Lung (tissue), 11 donors: ENCODE measurements at regions not wholly inside any gene's neighbourhood (a gene's known extent, or its start where the extent isn't known, plus 50 kb on each side); places are given as distances from the start of the nearest gene placed in this dataset.

Source experiments
- ATAC-seq: fragments of 200-7000 bp; cut with Tn5 transposase; one replicate; pipeline ENCODE4 v1.9.1; 2020; ENCODE audit warnings: moderate number of reproducible peaks; ENCODE audit not compliant: insufficient read depth, low FRiP score
- DNase-seq, 3 donors: peaks; one replicate each; pipeline ENCODE4 v3.0.0-alpha.2; 2013 to 2017
- H3K27ac ChIP-seq, 2 donors: one replicate each; pipeline ENCODE4 v1.5.1; 2013; ENCODE audit warnings: mild to moderate bottlenecking in 2 of 2, moderate library complexity in 2 of 2, control low read depth in 1 of 2, inconsistent platforms in 1 of 2, low read depth in 1 of 2, low read length in 1 of 2
- H3K27me3 ChIP-seq, 3 donors: one replicate each; pipeline ENCODE4 v1.5.1; 2013; ENCODE audit warnings: low read length in 2 of 3; ENCODE audit not compliant: control insufficient read depth in 3 of 3, insufficient read depth in 3 of 3
- H3K36me3 ChIP-seq, 4 donors: one replicate each; pipeline ENCODE4 v1.5.1; 2013; ENCODE audit warnings: low read length in 4 of 4, mild to moderate bottlenecking in 1 of 4, moderate library complexity in 1 of 4; ENCODE audit not compliant: control insufficient read depth in 4 of 4, insufficient read depth in 4 of 4
- H3K4me1 ChIP-seq, 5 donors: one replicate each; pipeline ENCODE4 v1.5.1; 2013; ENCODE audit warnings: low read length in 5 of 5, mild to moderate bottlenecking in 2 of 5, moderate library complexity in 1 of 5; ENCODE audit not compliant: control insufficient read depth in 5 of 5, insufficient read depth in 5 of 5
- H3K4me3 ChIP-seq: one replicate; pipeline ENCODE4 v1.5.1; 2013; ENCODE audit warnings: mild to moderate bottlenecking, control low read depth, moderate library complexity
- H3K9ac ChIP-seq, 2 donors: one replicate each; pipeline ENCODE4 v1.5.1; 2013; ENCODE audit warnings: low read length in 2 of 2, control low read depth in 1 of 2; ENCODE audit not compliant: insufficient read depth in 1 of 2
- H3K9me3 ChIP-seq, 4 donors: one replicate each; pipeline ENCODE4 v1.5.1; 2013; ENCODE audit warnings: low read length in 3 of 4, mild to moderate bottlenecking in 1 of 4, moderate library complexity in 1 of 4; ENCODE audit not compliant: control insufficient read depth in 4 of 4, insufficient read depth in 3 of 4
- CTCF ChIP-seq: IDR thresholded peaks from 2 replicates; pipeline ENCODE4 v1.5.1; 2012; ENCODE audit warnings: mild to moderate bottlenecking; ENCODE audit errors: control extremely low read depth, extremely low read depth
- WGBS, 2 donors: extraction: QIAGEN DNeasy Blood & Tissue Kit; methylation state at CpG; one replicate each; pipeline ENCODE4 v1.1.7; 2013; 5-methylcytosine and 5-hydroxymethylcytosine counted together
- donor health status: control.
- donor health status: control.
- donor health status: Bipolar disorder and iron deficiency.
- donor health status: healthy.
- donor health status: DM: yes; HTN: yes; CAD: no.

- no peak for DNase-seq
- Histone ChIP-seq H3K9ac (no peak overlapping the region), H3K4me1 (peaks cover 0 to 3% (median 0%) of the 10 kb centered on the region in 5 donors), H3K27me3 (peaks cover 0 to 6% (median 4%) of the 10 kb centered on the region in 3 donors), H3K36me3 (no peaks in the 10 kb centered on the region), H3K27ac (no peak overlapping the region), H3K4me3 (no peak overlapping the region), H3K9me3 (peaks cover 0 to 4% (median 0%) of the 10 kb centered on the region in 4 donors)
- TF ChIP-seq CTCF = no peak
- WGBS, 2 donors = 82 to 95% methylated on average over 10 of the region's 10 CpGs
- no peak for ATAC-seq
Observed at GRCh38 chr10:2924431-2924830, 142.9 kb upstream of the PFKP start.

GRCh38 chr10:2921956-2922680, 145.2 kb upstream of the PFKP start:
- DNase-seq = no peak
- TF ChIP-seq CTCF = no peak

GRCh38 chr10:2920637-2921036, 146.7 kb upstream of the PFKP start:
- TF ChIP-seq CTCF = no peak
- H3K4me3 ChIP-seq = no peak overlapping the region
- H3K9me3 ChIP-seq = peaks cover 0 to under 1% (median 0%) of the 10 kb centered on the region in 4 donors
- DNase-seq (no peak), ATAC-seq (no peak)
- no peak overlapping the region for H3K27ac ChIP-seq
- WGBS, 2 donors = 51 to 67% methylated on average over 6 of the region's 6 CpGs
- peaks cover 0 to 2% (median 0%) of the 10 kb centered on the region in 5 donors for H3K4me1 ChIP-seq
- no peak overlapping the region for H3K9ac ChIP-seq
- peaks cover 0 to 2% (median 0%) of the 10 kb centered on the region in 3 donors for H3K27me3 ChIP-seq
- no peaks in the 10 kb centered on the region for H3K36me3 ChIP-seq

More at GRCh38 chr10:2921956-2922680, 145.2 kb upstream of the PFKP start:
- 77 to 82% methylated on average over 25 to 26 of the region's 26 CpGs for WGBS, 2 donors
- H3K27ac ChIP-seq = no peak overlapping the region
- ATAC-seq = no peak
- H3K9ac ChIP-seq = no peak overlapping the region
- no peak overlapping the region for H3K4me3 ChIP-seq
- H3K27me3 ChIP-seq = peaks cover 0 to 4% (median 2%) of the 10 kb centered on the region in 3 donors
- H3K36me3 ChIP-seq = no peaks in the 10 kb centered on the region
- H3K9me3 ChIP-seq = no peaks in the 10 kb centered on the region
- peaks cover 0 to 3% (median 0%) of the 10 kb centered on the region in 5 donors for H3K4me1 ChIP-seq
